Mucosa of descending colon (tissue), 3 donors: ENCODE measurements at regions not wholly inside any gene's neighbourhood (a gene's known extent, or its start where the extent isn't known, plus 50 kb on each side); places are given as distances from the start of the nearest gene placed in this dataset.

Experiments used
- ATAC-seq: fragments of 200-7000 bp; cut with Tn5 transposase; one replicate; pipeline ENCODE4 v1.9.1; 2020; ENCODE audit warnings: mild to moderate bottlenecking, moderate library complexity
- DNase-seq, 3 donors: peaks; one replicate each; pipeline ENCODE4 v3.0.0-alpha.2; 2020
- H3K36me3 ChIP-seq: fragments of 200-600 bp; one replicate; pipeline ENCODE4 v1.8.0; 2021; ENCODE audit warnings: low read depth, mild to moderate bottlenecking
- H3K4me1 ChIP-seq: fragments of 200-600 bp; one replicate; pipeline ENCODE4 v1.8.0; 2021; ENCODE audit warnings: low read depth, mild to moderate bottlenecking
- H3K4me3 ChIP-seq: fragments of 200-600 bp; one replicate; pipeline ENCODE4 v1.8.0; 2021; ENCODE audit warnings: mild to moderate bottlenecking
- H3K9me3 ChIP-seq: fragments of 200-600 bp; one replicate; pipeline ENCODE4 v1.8.0; 2021; ENCODE audit warnings: mild to moderate bottlenecking
- intact Hi-C, 2 donors: fragments of 100-400 bp; cut with DNase I in 1 of 2; cut with micrococcal nuclease in 1 of 2; formaldehyde crosslinking; loops; one replicate each; pipeline versions ENCODE4 v1.11.0 to v1.11.1; 2022; cut with DNase I, micrococcal nuclease
- TF ChIP-seq, protein P1 (sequence below): fragments of 200-600 bp; IDR thresholded peaks from one replicate; pipeline ENCODE4 v1.8.0; 2022; ENCODE audit warnings: antibody characterized with exemption, mild to moderate bottlenecking
- donor health status: DM: no; HTN: no; CAD: no; lungs with moderate emphysema.
- donor health status: DM: no; HTN: no; CAD: no.
- donor health status: DM: no; HTN: yes; CAD: no.

DNA sequence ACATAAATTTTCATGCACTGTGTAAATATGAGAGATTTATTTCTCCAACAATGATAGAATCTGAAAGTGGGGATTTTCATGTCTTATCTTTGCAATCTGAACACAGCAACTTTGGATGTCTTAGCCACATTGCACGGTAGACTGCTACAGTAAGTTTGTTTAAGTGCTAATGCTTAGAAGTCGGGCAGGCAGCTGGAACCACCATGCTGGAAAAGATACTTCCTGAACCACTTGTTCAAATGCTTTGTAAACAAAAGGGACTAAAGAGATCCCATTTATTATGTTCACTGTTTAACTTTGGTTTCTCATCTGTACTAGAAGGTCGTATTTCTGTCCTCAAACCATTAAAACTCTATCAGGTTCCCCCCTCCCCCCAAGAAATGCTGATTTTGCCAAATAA, 555.9 kb upstream of the DIPK2B start:
- no peak for DNase-seq
- intact Hi-C loops: no loop called here
- peaks cover 9% of the 10 kb centered on the region for H3K4me1 ChIP-seq
- H3K36me3 ChIP-seq: no peaks in the 10 kb centered on the region
- TF ChIP-seq, protein P1, sequence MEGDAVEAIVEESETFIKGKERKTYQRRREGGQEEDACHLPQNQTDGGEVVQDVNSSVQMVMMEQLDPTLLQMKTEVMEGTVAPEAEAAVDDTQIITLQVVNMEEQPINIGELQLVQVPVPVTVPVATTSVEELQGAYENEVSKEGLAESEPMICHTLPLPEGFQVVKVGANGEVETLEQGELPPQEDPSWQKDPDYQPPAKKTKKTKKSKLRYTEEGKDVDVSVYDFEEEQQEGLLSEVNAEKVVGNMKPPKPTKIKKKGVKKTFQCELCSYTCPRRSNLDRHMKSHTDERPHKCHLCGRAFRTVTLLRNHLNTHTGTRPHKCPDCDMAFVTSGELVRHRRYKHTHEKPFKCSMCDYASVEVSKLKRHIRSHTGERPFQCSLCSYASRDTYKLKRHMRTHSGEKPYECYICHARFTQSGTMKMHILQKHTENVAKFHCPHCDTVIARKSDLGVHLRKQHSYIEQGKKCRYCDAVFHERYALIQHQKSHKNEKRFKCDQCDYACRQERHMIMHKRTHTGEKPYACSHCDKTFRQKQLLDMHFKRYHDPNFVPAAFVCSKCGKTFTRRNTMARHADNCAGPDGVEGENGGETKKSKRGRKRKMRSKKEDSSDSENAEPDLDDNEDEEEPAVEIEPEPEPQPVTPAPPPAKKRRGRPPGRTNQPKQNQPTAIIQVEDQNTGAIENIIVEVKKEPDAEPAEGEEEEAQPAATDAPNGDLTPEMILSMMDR: no peak
- H3K4me3 ChIP-seq: no peak overlapping the region
- no peak for ATAC-seq
- no peaks in the 10 kb centered on the region for H3K9me3 ChIP-seq

DNA sequence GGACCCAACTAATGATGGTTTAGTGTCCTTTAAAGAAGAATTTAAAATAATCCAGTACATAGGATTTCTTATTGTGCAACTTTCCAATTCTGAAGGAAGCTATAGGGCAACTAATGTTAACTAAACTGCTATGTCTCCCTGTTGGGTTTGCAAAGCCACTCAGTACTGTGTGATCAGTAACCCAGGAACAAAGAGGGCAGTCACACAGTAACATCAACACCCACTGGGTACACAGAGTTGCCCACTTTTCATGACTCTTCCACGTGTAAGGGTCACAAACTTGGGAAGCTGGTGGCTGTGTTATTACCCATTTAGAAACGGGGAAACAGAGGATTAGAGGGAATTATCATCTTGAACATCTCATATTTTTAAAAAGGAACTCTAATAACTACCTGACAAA, 555.0 kb upstream of the DIPK2B start:
- DNase-seq (no peak), ATAC-seq (no peak)
- Histone ChIP-seq H3K4me1 (peaks cover 10% of the 10 kb centered on the region), H3K9me3 (no peaks in the 10 kb centered on the region), H3K36me3 (no peaks in the 10 kb centered on the region), H3K4me3 (no peak overlapping the region)
- TF ChIP-seq, protein P1: no peak
- intact Hi-C loops: no loop called here

DNA sequence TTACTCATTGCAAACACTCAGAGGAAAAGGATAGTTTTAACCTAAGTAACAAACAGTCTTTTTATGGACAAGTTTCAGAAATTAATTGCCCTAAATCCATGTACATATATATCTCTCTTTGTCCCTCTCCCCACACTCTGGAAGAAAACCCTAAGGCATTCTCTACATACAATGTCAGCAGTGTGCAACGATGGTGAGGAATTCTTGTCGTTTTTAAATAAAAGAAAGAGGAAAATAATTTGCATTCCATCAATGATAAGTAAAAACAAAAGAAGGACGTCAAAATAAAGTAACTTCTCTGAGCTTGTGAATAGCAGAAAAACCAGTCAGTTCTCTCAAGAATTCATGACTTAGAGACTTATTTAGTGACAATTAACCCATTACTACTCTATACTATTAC, 550.5 kb upstream of the DIPK2B start:
- intact Hi-C loops: no loop called here
- no peaks in the 10 kb centered on the region for H3K9me3 ChIP-seq
- ATAC-seq: no peak
- H3K4me1 ChIP-seq: peaks cover 2% of the 10 kb centered on the region
- TF ChIP-seq, protein P1: no peak
- no peak for DNase-seq
- no peaks in the 10 kb centered on the region for H3K36me3 ChIP-seq
- H3K4me3 ChIP-seq: no peak overlapping the region

DNA sequence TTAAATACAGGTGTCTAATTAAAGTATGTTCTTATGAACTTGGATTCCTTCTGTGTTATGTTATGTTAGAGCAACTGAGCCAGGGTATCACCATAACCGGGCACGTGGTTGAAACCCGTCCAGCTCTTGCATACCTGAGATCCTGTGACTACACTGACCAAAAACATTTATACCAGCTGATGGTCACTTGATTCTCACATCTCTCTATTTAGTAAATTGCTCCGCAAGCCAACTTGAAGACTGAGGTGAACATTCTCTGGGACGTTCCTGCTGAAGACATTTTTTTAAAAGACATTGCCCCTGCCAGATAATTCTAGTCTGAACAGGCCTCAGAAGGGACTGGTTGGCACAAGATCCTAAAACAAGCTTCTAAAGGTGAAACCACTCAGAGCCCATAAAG, 550.0 kb upstream of the DIPK2B start:
- no peak overlapping the region for H3K4me3 ChIP-seq
- intact Hi-C loops: no loop called here
- H3K36me3 ChIP-seq: no peaks in the 10 kb centered on the region
- H3K9me3 ChIP-seq: no peaks in the 10 kb centered on the region
- TF ChIP-seq, protein P1: no peak
- DNase-seq (no peak), ATAC-seq (no peak)
- peaks cover 2% of the 10 kb centered on the region for H3K4me1 ChIP-seq

DNA sequence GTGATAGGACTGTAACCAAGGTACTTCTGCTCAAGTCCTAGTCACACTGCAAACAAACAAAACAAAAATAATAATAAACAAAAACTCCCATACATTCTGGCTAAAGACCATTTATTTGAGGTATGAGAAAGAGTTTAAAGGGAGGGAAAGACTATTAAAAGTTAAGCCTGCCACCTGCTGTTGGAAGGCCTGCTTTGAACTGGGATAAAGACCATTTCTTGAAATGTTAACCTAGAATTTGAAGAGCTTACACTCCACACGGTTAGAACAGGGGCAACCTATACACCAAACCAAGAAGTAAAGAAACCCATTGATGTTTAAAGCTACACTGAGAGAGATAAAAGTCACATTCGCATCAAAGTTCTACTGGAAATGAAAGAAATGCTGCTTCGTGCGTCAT, 548.7 kb upstream of the DIPK2B start:
- TF ChIP-seq, protein P1: no peak
- Histone ChIP-seq H3K36me3 (no peaks in the 10 kb centered on the region), H3K4me3 (no peak overlapping the region), H3K4me1 (peaks cover 2% of the 10 kb centered on the region), H3K9me3 (no peaks in the 10 kb centered on the region)
- intact Hi-C loops: no loop called here
- DNase-seq: peak in 1 of 3 donors; percentile 42
- no peak for ATAC-seq

DNA sequence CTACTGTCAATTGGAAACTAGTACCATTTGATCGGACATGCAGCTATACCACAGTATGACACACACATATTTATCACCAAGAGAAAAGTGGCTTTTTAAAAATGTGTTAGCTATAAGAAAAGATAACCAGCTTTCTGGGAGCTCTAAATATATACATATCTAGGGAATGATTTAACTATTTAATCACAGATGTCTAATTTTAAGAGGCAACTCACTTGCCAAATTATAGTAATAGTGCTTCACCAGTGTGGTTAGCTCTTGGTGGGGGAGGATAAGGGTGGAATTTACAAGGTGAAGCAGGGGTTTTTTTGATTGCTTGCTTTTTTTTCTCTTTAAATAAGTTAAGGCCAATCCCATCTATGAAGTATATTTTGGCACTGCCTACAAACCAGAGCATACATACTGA, 547.7 kb upstream of the DIPK2B start:
- TF ChIP-seq, protein P1: no peak
- Histone ChIP-seq H3K36me3 (no peaks in the 10 kb centered on the region), H3K4me3 (no peak overlapping the region), H3K4me1 (peaks cover 2% of the 10 kb centered on the region), H3K9me3 (no peaks in the 10 kb centered on the region)
- intact Hi-C loops: no loop called here
- ATAC-seq: no peak
- DNase-seq: no peak
